ENCODE measurements at regions not wholly inside any gene's neighbourhood (a gene's known extent, or its start where the extent isn't known, plus 50 kb on each side); places are given as distances from the start of the nearest gene placed in this dataset.

DNA sequence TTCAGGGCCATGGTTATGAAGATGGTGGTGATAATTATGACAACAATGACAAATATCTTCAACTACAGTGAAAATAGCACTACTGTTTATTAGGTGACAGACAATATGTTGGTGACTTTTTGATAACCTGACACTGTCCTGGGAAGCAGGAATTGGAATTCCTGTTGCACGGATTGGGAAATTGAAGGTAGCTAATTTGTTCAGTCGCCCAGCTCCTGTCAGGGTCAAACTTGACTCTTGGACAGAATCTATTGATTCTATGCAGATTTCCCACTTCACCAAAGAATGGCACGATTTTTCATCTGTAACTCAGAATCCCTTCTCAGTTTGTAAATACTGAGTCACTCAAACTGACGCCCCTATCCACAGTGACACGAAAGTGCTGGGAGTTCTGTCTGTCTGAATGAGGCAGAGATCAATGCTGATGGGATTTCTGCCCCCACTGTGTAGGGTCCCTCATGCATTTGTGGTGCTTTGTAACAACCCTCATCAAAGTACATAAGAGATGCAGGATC is 779.5 kb upstream of the ID2 start:
- Histone ChIP-seq H3K27me3 (no peaks in the 10 kb centered on the region), H3K36me3 (no peaks in the 10 kb centered on the region), H3K4me1 (peaks cover 0 to 8% (median 4%) of the 10 kb centered on the region in 4 donors), H3K9me3 (no peaks in the 10 kb centered on the region), H3K4me3 (no peak overlapping the region), H3K27ac (no peak overlapping the region)
- DNase-seq, result no peak
- 86 to 89% methylated on average over 5 of the region's 5 CpGs for WGBS, 2 donors
- TF ChIP-seq POLR2AphosphoS5 (IDR thresholded peaks at IDR 0.05), result no peak
- no peak for TF ChIP-seq POLR2A (IDR thresholded peaks at IDR 0.05)
- TF ChIP-seq, protein P1, sequence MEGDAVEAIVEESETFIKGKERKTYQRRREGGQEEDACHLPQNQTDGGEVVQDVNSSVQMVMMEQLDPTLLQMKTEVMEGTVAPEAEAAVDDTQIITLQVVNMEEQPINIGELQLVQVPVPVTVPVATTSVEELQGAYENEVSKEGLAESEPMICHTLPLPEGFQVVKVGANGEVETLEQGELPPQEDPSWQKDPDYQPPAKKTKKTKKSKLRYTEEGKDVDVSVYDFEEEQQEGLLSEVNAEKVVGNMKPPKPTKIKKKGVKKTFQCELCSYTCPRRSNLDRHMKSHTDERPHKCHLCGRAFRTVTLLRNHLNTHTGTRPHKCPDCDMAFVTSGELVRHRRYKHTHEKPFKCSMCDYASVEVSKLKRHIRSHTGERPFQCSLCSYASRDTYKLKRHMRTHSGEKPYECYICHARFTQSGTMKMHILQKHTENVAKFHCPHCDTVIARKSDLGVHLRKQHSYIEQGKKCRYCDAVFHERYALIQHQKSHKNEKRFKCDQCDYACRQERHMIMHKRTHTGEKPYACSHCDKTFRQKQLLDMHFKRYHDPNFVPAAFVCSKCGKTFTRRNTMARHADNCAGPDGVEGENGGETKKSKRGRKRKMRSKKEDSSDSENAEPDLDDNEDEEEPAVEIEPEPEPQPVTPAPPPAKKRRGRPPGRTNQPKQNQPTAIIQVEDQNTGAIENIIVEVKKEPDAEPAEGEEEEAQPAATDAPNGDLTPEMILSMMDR (IDR thresholded peaks at IDR 0.05), result no peak
- TF ChIP-seq EP300 (IDR thresholded peaks at IDR 0.05), result no peak
- intact Hi-C loops (cut with DNase I), result no loop called here

DNA sequence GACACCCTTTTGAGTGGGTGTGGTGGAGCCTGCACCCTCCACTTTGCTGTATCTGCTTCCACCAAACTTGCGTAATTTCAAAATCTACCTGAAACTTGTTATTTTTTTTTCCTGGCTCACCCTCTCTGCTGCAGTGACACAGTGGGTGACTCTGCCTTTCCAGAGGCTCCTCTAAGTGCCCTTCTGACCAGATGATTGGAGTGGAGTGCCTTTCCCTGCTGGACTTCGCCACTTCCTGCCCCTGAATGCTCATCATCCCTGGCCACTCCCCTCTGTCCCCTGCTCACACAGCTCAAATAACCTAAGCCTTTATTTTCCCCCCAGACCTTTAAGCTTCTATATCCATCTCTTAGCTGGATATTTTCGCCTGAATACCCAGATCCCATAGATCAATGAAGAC is 777.5 kb upstream of the ID2 start:
- no peaks in the 10 kb centered on the region for H3K27me3 ChIP-seq
- no peaks in the 10 kb centered on the region for H3K36me3 ChIP-seq
- H3K4me1 ChIP-seq, result peaks cover 0 to 10% (median 2%) of the 10 kb centered on the region in 4 donors
- no peak overlapping the region for H3K27ac ChIP-seq
- no peak for DNase-seq
- no peaks in the 10 kb centered on the region for H3K9me3 ChIP-seq
- TF ChIP-seq, protein P1 (IDR thresholded peaks at IDR 0.05), result no peak
- no peak for TF ChIP-seq POLR2A (IDR thresholded peaks at IDR 0.05)
- TF ChIP-seq POLR2AphosphoS5 (IDR thresholded peaks at IDR 0.05), result no peak
- no peak for TF ChIP-seq EP300 (IDR thresholded peaks at IDR 0.05)
- WGBS, 2 donors, result 91% methylated on average over 3 of the region's 3 CpGs
- H3K4me3 ChIP-seq, result no peak overlapping the region
- intact Hi-C loops (cut with DNase I), result no loop called here

DNA sequence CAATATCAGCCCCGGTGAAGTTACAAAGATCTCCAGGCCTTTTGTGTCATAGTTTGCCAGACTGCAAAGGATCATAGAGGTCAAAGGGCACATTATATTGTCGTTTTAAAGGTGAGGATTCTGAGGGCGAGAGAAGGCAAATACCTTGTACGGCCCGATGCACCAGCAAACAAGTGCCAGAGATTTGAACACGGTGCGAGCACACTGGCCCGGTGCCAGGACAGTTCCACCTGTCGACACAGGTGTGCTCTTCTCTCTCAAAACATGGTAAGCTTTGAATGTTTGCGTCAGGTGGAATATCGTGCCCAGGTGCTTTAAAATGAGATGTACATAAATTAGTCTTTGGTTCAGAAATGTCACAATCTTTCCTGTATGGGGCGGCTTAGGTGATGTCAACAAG is 776.1 kb upstream of the ID2 start:
- Histone ChIP-seq H3K27me3 (no peaks in the 10 kb centered on the region), H3K9me3 (no peaks in the 10 kb centered on the region), H3K36me3 (no peaks in the 10 kb centered on the region), H3K27ac (no peak overlapping the region), H3K4me3 (no peak overlapping the region), H3K4me1 (peaks cover 0 to 8% (median 0%) of the 10 kb centered on the region in 4 donors)
- WGBS, 2 donors, result 19 to 72% methylated on average over 12 of the region's 12 CpGs
- intact Hi-C loops (cut with DNase I), result no loop called here
- TF ChIP-seq EP300 (IDR thresholded peaks at IDR 0.05), result no peak
- no peak for TF ChIP-seq POLR2A (IDR thresholded peaks at IDR 0.05)
- DNase-seq, result no peak

DNA sequence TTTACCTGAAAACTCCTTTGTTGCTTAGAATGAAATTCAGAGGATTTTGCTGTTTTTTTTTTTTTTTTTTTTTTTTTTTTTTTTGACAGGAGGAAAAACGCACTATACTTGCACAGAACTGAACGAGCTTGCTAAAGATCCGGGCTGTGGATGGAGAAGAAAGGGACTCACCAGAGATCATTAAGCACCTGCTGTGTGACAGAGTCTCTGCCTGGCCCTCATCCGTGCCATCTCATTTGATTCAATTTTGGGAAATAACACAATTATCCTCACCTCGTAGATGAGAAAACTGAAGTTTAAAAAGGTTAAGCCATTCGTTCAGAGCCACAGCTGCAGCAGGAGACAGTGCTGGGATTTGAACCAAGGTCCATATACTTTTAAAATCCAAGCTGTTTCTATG is 775.4 kb upstream of the ID2 start:
- H3K4me3 ChIP-seq, result no peak overlapping the region
- 86 to 93% methylated on average over 6 of the region's 6 CpGs for WGBS, 2 donors
- TF ChIP-seq, protein P1 (IDR thresholded peaks at IDR 0.05), result no peak
- TF ChIP-seq EP300 (IDR thresholded peaks at IDR 0.05) (no peak), POLR2A (IDR thresholded peaks at IDR 0.05) (no peak), POLR2AphosphoS5 (IDR thresholded peaks at IDR 0.05) (no peak)
- no peak for DNase-seq
- no peaks in the 10 kb centered on the region for H3K36me3 ChIP-seq
- no peak overlapping the region for H3K27ac ChIP-seq
- no peaks in the 10 kb centered on the region for H3K27me3 ChIP-seq
- no peaks in the 10 kb centered on the region for H3K9me3 ChIP-seq
- peaks cover 0 to 8% (median 0%) of the 10 kb centered on the region in 4 donors for H3K4me1 ChIP-seq
- intact Hi-C loops (cut with DNase I), result no loop called here

DNA sequence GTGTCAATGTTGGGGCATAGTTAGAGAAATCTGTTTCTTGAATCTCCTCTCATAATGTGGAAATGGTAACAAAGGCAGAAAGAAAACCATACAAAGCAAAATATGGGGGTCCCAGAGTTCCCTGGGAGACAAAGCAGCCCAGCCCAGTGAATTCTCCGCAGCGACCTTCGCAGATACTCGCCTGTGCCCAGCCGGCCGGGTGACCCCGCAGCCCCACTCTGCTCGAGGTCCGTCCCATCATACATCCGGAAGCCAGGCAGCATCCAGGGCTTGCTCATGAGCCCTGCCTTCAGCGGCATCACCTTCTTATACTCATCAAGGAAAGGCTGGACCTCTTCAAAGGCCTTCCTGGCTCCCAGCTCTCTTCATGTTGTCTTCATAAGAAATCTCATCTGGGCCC is 774.8 kb upstream of the ID2 start:
- no peaks in the 10 kb centered on the region for H3K36me3 ChIP-seq
- WGBS, 2 donors, result 97% methylated on average over 11 of the region's 11 CpGs
- intact Hi-C loops (cut with DNase I), result no loop called here
- H3K4me3 ChIP-seq, result no peak overlapping the region
- H3K4me1 ChIP-seq, result peaks cover 0 to 8% (median 0%) of the 10 kb centered on the region in 4 donors
- TF ChIP-seq POLR2AphosphoS5 (IDR thresholded peaks at IDR 0.05), result no peak
- TF ChIP-seq POLR2A (IDR thresholded peaks at IDR 0.05), result no peak
- TF ChIP-seq EP300 (IDR thresholded peaks at IDR 0.05), result no peak
- TF ChIP-seq, protein P1 (IDR thresholded peaks at IDR 0.05), result no peak
- no peak for DNase-seq
- no peaks in the 10 kb centered on the region for H3K27me3 ChIP-seq
- H3K27ac ChIP-seq, result no peak overlapping the region
- no peaks in the 10 kb centered on the region for H3K9me3 ChIP-seq
